GM12878 (cell line): ENCODE measurements at regions not wholly inside any gene's neighbourhood (a gene's known extent, or its start where the extent isn't known, plus 50 kb on each side); places are given as distances from the start of the nearest gene placed in this dataset.

Experiments
- CHD1 ChIP-seq: IDR thresholded peaks from 2 replicates; pipeline ENCODE4 v1.6.1; 2012; ENCODE audit warnings: low read depth, low read length, improper control_type of control experiment
- CUX1 ChIP-seq: IDR thresholded peaks from 2 replicates; pipeline ENCODE4 v1.6.1; 2012; ENCODE audit warnings: improper control_type of control experiment, low read depth, low read length; ENCODE audit not compliant: insufficient replicate concordance
- E4F1 ChIP-seq: fragments of 450-650 bp; IDR thresholded peaks from 2 replicates; pipeline ENCODE4 v1.6.1; 2018; ENCODE audit warnings: borderline replicate concordance, mild to moderate bottlenecking; ENCODE audit not compliant: partially characterized antibody
- KDM1A ChIP-seq: fragments of 200-600 bp; sonication (generic); IDR thresholded peaks from 2 replicates; pipeline ENCODE4 v1.6.1; 2016; ENCODE audit warnings: borderline replicate concordance
- NFYA ChIP-seq: IDR thresholded peaks from 2 replicates; pipeline ENCODE4 v1.6.1; 2011; ENCODE audit warnings: low read depth, mild to moderate bottlenecking, low read length, improper control_type of control experiment, borderline replicate concordance
- RB1 ChIP-seq: fragments of 450-650 bp; formaldehyde crosslinking; IDR thresholded peaks from 2 replicates; pipeline ENCODE4 v1.6.1; 2017; ENCODE audit warnings: mild to moderate bottlenecking, borderline replicate concordance
- SIX5 ChIP-seq: IDR thresholded peaks from 2 replicates; pipeline ENCODE4 v1.6.1; 2011; ENCODE audit warnings: mild to moderate bottlenecking, low read depth, low read length, moderate library complexity; ENCODE audit not compliant: severe bottlenecking
- SMARCA5 ChIP-seq: fragments of 450-650 bp; IDR thresholded peaks from 2 replicates; pipeline ENCODE4 v1.6.1; 2017; ENCODE audit warnings: mild to moderate bottlenecking
- SUZ12 ChIP-seq: fragments of 200-600 bp; sonication (generic); IDR thresholded peaks from one replicate; pipeline ENCODE4 v1.6.1; 2018; ENCODE audit warnings: antibody characterized with exemption, mild to moderate bottlenecking; ENCODE audit not compliant: unreplicated experiment
- ZBED1 ChIP-seq: IDR thresholded peaks from 2 replicates; pipeline ENCODE4 v1.6.1; 2016; ENCODE audit warnings: borderline replicate concordance
- ZNF274 ChIP-seq: IDR thresholded peaks from one replicate; pipeline ENCODE4 v1.8.0; 2011; ENCODE audit not compliant: insufficient read length, insufficient read depth
- TF ChIP-seq, protein P1 (sequence below): IDR thresholded peaks from 2 replicates; pipeline ENCODE4 v1.6.1; 2012; ENCODE audit warnings: low read depth, low read length, improper control_type of control experiment

- no peak for TF ChIP-seq SIX5
- TF ChIP-seq SUZ12: no peak
- TF ChIP-seq SMARCA5: no peak
- TF ChIP-seq NFYA: no peak
- TF ChIP-seq, protein P1, sequence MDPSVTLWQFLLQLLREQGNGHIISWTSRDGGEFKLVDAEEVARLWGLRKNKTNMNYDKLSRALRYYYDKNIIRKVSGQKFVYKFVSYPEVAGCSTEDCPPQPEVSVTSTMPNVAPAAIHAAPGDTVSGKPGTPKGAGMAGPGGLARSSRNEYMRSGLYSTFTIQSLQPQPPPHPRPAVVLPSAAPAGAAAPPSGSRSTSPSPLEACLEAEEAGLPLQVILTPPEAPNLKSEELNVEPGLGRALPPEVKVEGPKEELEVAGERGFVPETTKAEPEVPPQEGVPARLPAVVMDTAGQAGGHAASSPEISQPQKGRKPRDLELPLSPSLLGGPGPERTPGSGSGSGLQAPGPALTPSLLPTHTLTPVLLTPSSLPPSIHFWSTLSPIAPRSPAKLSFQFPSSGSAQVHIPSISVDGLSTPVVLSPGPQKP: no peak
- no peak for TF ChIP-seq CHD1
- TF ChIP-seq KDM1A: no peak
- TF ChIP-seq ZBED1: no peak
- no peak for TF ChIP-seq ZNF274
- no peak for TF ChIP-seq CUX1
- TF ChIP-seq E4F1: no peak
- TF ChIP-seq RB1: no peak
These were observed 249.7 kb upstream of the RGPD4 start (continued) for GRCh38 chr2:107576991-107577390.
